ENCODE measurements at regions not wholly inside any gene's neighbourhood (a gene's known extent, or its start where the extent isn't known, plus 50 kb on each side); places are given as distances from the start of the nearest gene placed in this dataset.

DNA sequence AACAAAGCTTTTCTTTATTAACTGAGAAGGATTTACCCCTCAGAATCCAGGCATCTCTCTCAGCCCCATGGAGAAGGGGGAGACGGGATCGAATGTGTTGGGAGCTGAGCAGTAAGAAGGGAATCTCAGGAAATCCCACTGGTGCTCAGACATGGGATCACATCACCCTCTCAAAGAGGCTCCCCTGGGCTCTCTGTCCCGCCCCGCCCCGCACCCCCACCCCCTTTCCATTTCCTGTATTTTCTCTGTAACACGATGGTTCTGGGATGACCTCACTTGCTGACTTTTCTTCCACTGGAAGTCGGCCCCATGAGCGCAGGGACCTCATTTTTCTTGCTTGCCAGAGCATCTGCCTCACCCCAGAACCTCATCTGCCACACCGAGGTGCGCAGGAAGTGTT, 96.7 kb upstream of the SLC22A11 start:
- no peaks in the 10 kb centered on the region for H3K9me3 Mint-ChIP-seq
- TF ChIP-seq, protein P1, sequence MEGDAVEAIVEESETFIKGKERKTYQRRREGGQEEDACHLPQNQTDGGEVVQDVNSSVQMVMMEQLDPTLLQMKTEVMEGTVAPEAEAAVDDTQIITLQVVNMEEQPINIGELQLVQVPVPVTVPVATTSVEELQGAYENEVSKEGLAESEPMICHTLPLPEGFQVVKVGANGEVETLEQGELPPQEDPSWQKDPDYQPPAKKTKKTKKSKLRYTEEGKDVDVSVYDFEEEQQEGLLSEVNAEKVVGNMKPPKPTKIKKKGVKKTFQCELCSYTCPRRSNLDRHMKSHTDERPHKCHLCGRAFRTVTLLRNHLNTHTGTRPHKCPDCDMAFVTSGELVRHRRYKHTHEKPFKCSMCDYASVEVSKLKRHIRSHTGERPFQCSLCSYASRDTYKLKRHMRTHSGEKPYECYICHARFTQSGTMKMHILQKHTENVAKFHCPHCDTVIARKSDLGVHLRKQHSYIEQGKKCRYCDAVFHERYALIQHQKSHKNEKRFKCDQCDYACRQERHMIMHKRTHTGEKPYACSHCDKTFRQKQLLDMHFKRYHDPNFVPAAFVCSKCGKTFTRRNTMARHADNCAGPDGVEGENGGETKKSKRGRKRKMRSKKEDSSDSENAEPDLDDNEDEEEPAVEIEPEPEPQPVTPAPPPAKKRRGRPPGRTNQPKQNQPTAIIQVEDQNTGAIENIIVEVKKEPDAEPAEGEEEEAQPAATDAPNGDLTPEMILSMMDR (IDR thresholded peaks at IDR 0.05; ENCODE audit: unreplicated experiment), result no peak
- H3K36me3 Mint-ChIP-seq, result no peaks in the 10 kb centered on the region
- DNase-seq (ENCODE audit: low spot score in 2 of 2, unreplicated experiment in 2 of 2), result no peak
- H3K27me3 Mint-ChIP-seq (ENCODE audit: low read depth), result no peaks in the 10 kb centered on the region
- no peak overlapping the region for H3K27ac Mint-ChIP-seq
- no peak overlapping the region for H3K4me3 Mint-ChIP-seq
- no peaks in the 10 kb centered on the region for H3K4me1 Mint-ChIP-seq

DNA sequence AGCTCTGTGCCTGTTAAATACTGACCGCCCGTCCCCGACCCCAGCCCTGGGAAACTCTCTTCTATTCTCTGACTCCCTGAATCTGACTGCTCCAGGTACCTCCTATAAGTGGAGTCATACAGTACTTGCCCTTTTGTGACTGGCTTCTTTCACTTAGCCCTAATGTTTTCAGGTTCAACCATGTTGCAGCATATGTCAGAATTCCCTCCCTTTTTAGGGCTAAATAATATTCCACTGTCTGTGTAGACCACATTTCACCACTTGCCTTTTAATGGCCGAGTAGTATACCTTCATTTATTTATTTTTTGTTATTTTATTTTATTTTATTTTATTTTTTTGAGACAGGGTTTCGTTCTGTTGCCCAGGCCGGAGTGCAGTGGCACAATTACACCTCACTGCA, 96.1 kb upstream of the SLC22A11 start:
- no peak for DNase-seq (ENCODE audit: low spot score in 2 of 2, unreplicated experiment in 2 of 2)
- Mint-ChIP-seq H3K4me1 (no peaks in the 10 kb centered on the region), H3K27ac (no peak overlapping the region), H3K27me3 (ENCODE audit: low read depth) (peaks cover 2% of the 10 kb centered on the region), H3K36me3 (no peaks in the 10 kb centered on the region), H3K4me3 (no peak overlapping the region), H3K9me3 (no peaks in the 10 kb centered on the region)
- TF ChIP-seq, protein P1 (IDR thresholded peaks at IDR 0.05; ENCODE audit: unreplicated experiment), result no peak

DNA sequence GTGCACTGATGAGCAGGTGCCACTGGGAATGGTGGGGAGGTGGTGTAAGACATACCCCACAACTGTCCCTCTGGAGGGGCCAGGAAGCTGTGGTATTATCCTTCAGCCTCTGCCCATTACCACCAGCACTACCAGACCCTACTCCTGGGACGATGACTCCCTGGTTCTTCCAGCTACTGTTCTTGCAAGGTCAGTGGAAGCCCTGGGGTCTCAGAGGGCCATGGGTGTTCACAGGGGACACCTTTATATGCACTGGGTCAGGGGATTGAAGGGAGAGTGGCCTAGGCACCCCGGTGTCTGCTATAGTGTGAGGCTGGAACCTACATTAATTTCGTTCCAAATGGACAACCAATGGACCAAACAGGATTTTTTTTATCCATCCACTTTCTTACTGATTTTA, 94.7 kb upstream of the SLC22A11 start:
- Mint-ChIP-seq H3K36me3 (no peaks in the 10 kb centered on the region), H3K9me3 (no peaks in the 10 kb centered on the region), H3K4me3 (no peak overlapping the region), H3K27ac (no peak overlapping the region), H3K27me3 (ENCODE audit: low read depth) (peaks cover 2% of the 10 kb centered on the region), H3K4me1 (no peaks in the 10 kb centered on the region)
- TF ChIP-seq, protein P1 (IDR thresholded peaks at IDR 0.05; ENCODE audit: unreplicated experiment), result no peak
- DNase-seq (ENCODE audit: low spot score in 2 of 2, unreplicated experiment in 2 of 2), result no peak

DNA sequence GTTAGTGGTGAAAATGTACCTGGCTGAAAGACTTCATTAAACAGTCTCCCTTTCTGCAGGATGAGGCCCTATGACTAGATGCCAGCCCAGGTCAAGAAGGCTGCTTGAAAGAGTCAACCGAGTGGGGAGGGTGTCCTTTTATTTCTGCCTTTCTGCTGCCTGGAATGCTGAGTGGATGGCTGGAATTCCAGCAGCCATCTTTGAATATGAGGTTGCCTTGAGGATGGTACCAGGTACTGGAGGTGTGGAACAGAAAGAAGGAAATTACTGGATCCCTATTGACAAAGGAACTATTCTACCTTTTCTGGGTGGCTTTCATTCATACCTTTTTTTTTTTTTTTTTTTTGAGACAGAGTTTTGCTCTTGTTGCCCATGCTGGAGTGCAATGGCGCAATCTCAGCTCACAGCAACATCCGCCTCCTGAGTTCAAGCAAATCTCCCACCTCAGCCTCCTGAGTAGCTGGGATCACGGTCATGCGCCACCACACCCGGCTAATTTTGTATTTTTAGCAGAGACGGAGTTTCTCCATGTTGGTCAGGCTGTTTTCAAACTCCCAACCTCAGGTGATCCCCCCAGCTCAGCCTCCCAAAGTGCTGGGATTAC, 89.5 kb upstream of the SLC22A11 start:
- Mint-ChIP-seq H3K27ac (no peak overlapping the region), H3K9me3 (peaks cover 6% of the 10 kb centered on the region), H3K36me3 (peaks cover 2% of the 10 kb centered on the region), H3K27me3 (ENCODE audit: low read depth) (peaks cover 19% of the 10 kb centered on the region), H3K4me1 (no peaks in the 10 kb centered on the region), H3K4me3 (no peak overlapping the region)
- DNase-seq (ENCODE audit: low spot score in 2 of 2, unreplicated experiment in 2 of 2), result no peak
- TF ChIP-seq, protein P1 (IDR thresholded peaks at IDR 0.05; ENCODE audit: unreplicated experiment), result no peak

DNA sequence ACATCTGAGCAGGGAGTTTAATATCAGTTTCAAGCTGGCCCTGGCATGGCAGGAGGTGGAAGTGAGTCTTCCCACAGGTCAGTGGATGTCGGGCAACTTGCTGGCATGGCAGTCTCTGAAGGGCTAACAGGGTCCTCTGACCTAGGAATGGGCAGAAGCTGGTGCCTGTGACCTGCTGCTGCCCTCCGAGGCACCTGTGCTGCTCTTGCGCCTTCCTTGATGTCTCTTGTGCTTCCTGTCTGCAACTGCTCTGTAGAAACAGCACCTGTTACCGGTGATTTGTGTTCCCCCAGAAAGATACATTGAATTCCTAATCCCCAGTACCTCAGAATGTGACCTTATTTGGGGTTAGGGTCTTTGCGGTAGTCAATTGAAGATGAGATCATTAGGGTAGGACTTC, 86.5 kb upstream of the SLC22A11 start:
- Mint-ChIP-seq H3K27ac (no peak overlapping the region), H3K9me3 (peaks cover 6% of the 10 kb centered on the region), H3K4me3 (no peak overlapping the region), H3K4me1 (no peaks in the 10 kb centered on the region), H3K27me3 (ENCODE audit: low read depth) (peaks cover 23% of the 10 kb centered on the region), H3K36me3 (peaks cover 2% of the 10 kb centered on the region)
- TF ChIP-seq, protein P1 (IDR thresholded peaks at IDR 0.05; ENCODE audit: unreplicated experiment), result no peak
- DNase-seq (ENCODE audit: low spot score in 2 of 2, unreplicated experiment in 2 of 2), result peak in 1 of 2 experiments; percentile 2

All from mesothelial cell of epicardium (in vitro differentiated cells).